T-helper 2 cell treated with Interferon-gamma antibody and Interleukin-4, amounts not matched to agents 100 ng/mL and 5 ng/mL, for 36 hours (primary cell): ENCODE measurements at regions not wholly inside any gene's neighbourhood (a gene's known extent, or its start where the extent isn't known, plus 50 kb on each side); places are given as distances from the start of the nearest gene placed in this dataset.
"Not testable (repeated sequence)": the region's sequence is repeated elsewhere in the genome, so short reads cannot be mapped to it uniquely, and the experiment has no call there.

Experiments used
- intact Hi-C: fragments of 100-400 bp; cut with micrococcal nuclease; formaldehyde crosslinking; loops from one replicate; pipeline ENCODE4 v1.15.1; 2023

GRCh38 chr12:67035121-67035520, 234.0 kb upstream of the CAND1 start:
- intact Hi-C loops, result no loop called here

- intact Hi-C loops, result no loop called here
These were observed 230.7 kb upstream of the CAND1 start for GRCh38 chr12:67038486-67038885.

GRCh38 chr12:67039995-67040860, 228.9 kb upstream of the CAND1 start:
- intact Hi-C loops, result no loop called here

- intact Hi-C loops, result no loop called here
These were observed 228.4 kb upstream of the CAND1 start for GRCh38 chr12:67040861-67041137.

GRCh38 chr12:67042697-67043131, 226.4 kb upstream of the CAND1 start:
- intact Hi-C loops, result no loop called here

- intact Hi-C loops, result no loop called here
These were observed 225.4 kb upstream of the CAND1 start for GRCh38 chr12:67043771-67044170.

GRCh38 chr12:67045650-67046049, 223.5 kb upstream of the CAND1 start:
- intact Hi-C loops, result no loop called here

- intact Hi-C loops, result no loop called here
These were observed 223.1 kb upstream of the CAND1 start for GRCh38 chr12:67046062-67046461.

- intact Hi-C loops, result no loop called here
These were observed 221.5 kb upstream of the CAND1 start for GRCh38 chr12:67047634-67048033.

GRCh38 chr12:67048371-67048770, 220.8 kb upstream of the CAND1 start:
- intact Hi-C loops, result no loop called here

- intact Hi-C loops, result not testable (repeated sequence)
These were observed 220.0 kb upstream of the CAND1 start for GRCh38 chr12:67049199-67049598.

- intact Hi-C loops, result no loop called here
These were observed 216.2 kb upstream of the CAND1 start for GRCh38 chr12:67052981-67053380.

GRCh38 chr12:67056329-67056728, 212.8 kb upstream of the CAND1 start:
- intact Hi-C loops, result no loop called here

- intact Hi-C loops, result no loop called here
These were observed 212.1 kb upstream of the CAND1 start for GRCh38 chr12:67057072-67057471.

- intact Hi-C loops, result no loop called here
These were observed 207.0 kb upstream of the CAND1 start for GRCh38 chr12:67062193-67062592.

- intact Hi-C loops, result no loop called here
These were observed 201.5 kb upstream of the CAND1 start for GRCh38 chr12:67067453-67068203.

GRCh38 chr12:67068204-67068731, 200.9 kb upstream of the CAND1 start:
- intact Hi-C loops, result no loop called here

- intact Hi-C loops, result no loop called here
These were observed 200.3 kb upstream of the CAND1 start for GRCh38 chr12:67068761-67069450.

GRCh38 chr12:67069451-67070306, 199.5 kb upstream of the CAND1 start:
- intact Hi-C loops, result no loop called here

GRCh38 chr12:67070307-67070600, 198.9 kb upstream of the CAND1 start:
- intact Hi-C loops, result no loop called here

- intact Hi-C loops, result no loop called here
These were observed 198.6 kb upstream of the CAND1 start for GRCh38 chr12:67070604-67071003.
